G401 (cell line): ENCODE measurements at regions not wholly inside any gene's neighbourhood (a gene's known extent, or its start where the extent isn't known, plus 50 kb on each side); places are given as distances from the start of the nearest gene placed in this dataset.
"Not testable (repeated sequence)": the region's sequence is repeated elsewhere in the genome, so short reads cannot be mapped to it uniquely, and the experiment has no call there.

Experiments used
- DNase-seq: peaks from one replicate; pipeline ENCODE4 v3.0.0-alpha.2; 2015; ENCODE audit warnings: low spot score
- in situ Hi-C: cut with HindIII; loops from 2 replicates; pipeline ENCODE4 v1.10.0; 2016; ENCODE audit warnings: low sequenced_read_pairs, mixed read lengths

DNA sequence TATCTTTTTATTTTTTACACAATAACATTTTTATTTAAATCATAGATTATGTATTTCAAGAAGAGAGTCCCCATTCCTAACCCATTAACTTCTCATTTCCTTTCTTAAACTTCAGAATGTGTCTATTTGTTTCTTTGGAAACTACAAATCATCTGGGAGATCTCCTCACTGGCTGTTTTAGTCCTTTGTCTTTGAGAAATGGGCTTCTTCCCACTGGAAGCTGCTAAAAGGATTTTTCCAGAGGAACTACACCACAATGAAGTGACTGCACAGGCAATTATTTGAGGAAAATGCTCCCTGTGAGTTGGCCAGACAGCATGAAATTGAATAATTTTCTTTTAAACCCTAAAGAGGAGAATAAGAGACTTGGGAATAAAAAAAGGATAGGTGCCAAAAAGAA is 119.1 kb downstream of the TENT5A start:
- in situ Hi-C loops = no loop called here
- no peak for DNase-seq

DNA sequence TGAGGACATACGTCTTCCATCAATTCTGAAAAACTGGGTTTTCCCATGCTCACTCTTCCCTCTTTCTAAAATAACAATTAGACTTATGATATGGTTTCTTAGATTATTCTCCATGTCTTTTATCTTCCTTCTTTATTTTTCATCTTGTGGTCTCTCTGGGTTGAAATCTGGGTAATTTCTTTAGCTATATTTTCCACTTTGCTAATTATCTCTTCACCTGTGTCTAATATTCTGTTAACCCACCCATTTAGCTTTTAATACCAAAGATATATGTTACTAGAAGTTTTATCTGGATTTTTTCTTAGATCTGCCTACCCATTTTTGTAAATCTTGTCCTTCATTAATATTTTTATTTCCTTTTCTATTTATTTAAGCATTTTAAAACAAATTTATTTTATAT is 121.8 kb downstream of the TENT5A start:
- no peak for DNase-seq
- in situ Hi-C loops = no loop called here

DNA sequence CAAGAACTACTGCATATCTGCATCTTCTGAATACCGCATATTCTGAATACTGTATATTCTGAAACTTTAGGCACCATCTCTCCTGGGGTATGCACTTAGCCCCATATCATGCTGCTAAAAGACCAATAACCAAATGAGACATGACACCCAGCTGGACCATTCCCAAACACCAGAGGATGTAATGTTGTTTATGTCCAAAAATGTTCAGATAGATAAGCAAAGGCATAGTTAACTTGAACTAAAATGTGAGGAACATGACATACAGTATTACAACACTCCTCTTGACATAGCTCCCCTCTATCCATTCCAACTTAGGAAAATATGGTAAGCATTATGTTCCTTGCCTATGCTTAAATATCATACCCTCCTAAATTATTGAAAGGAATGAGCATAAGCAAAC is 127.3 kb downstream of the TENT5A start:
- DNase-seq = no peak
- in situ Hi-C loops = no loop called here

DNA sequence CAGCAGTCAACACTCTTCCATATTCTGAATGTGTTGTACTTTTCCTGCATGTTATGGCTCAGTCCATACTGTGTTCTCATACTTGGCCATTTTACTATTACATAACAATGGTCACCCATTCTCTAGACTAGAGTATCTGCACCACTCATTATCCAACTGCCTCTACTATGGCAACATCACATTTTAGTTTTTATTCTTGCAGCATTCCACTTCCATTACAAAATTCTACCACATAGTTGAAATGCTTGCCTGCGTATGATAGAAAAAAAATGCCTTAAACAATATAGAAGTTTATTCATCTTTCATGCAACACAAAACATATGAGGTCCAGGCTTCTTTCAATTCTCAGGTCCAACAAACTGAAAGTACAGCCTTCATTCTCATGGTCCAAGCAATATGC is 128.0 kb downstream of the TENT5A start:
- in situ Hi-C loops = no loop called here
- DNase-seq = no peak

DNA sequence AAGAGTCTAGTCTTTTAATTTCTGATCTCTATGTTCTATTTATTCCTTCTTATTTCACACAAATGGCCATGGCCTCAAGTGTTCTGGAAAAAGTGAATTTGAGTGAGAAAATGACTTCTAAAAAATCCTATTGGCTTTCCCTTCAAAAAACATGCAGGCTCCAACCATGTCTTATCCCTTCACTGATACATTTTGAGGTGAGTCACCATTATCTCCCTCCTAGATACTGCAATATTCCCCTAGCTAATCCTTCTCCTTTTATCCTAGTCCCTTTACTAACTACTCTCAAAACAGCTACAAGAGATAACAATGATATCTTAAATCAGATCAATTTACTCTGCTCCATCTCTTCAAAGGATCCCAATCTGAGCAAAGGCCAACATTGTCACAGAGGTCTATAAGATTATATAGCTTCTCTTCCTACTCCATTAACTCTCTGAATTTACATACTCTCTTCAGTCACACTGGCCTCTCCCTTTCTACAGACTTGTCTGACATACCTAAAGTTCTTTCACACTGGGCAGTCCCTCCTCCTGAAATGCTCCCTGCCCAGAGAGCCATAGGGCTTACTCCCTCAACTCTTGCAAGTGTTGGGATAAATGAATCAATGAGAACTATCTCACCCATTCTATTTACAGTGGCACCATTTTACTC is 129.2 kb downstream of the TENT5A start:
- in situ Hi-C loops = no loop called here

DNA sequence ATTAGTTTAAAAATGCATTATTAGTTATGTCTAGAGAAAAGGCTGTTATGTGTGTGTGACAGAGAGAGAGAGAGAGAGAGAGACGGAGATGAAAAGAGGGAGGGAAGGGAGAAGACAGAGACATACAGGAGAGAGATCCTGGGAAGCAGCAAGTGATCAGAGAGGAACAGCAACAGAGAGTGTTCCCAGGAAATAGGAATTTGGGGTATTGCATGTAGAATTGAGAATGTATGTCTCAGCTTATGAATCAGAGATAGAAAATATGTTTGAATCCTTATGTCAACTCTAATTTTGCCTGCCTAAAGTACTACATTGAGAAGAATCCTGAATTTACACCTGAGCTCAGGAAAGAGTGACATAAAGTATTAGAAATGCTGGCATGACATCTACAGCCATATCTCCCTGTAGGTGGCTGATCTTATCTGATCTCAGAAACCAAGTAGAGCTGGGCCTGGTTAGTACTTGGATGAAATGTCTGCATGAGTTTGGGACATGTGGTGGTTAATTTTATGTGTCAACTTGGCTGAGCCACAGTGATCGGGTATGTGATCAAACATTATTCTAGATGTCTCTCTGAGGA is 130.6 kb downstream of the TENT5A start:
- in situ Hi-C loops = no loop called here
- DNase-seq = no peak

More for the DNA sequence above, 129.2 kb downstream of the TENT5A start:
- no peak for DNase-seq

DNA sequence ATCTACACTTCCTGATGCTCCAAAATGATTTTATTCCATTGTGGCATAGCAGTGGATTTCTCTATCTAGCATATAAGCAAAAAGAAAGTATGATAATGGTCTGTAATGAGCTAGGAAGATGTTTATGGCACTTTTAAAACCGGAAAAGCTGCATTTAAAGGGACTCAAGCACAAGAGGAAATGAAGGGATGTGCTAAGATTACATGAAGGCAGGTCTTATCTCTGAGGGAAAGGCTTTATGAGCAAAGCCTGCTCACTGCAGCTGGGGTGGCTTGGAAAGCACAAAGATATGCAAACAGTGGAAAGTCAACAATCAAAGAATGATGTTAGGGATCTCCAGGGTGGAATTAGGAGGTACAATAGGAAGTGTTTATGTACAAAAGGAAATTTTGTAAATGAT is 138.2 kb downstream of the TENT5A start:
- in situ Hi-C loops = no loop called here
- no peak for DNase-seq

DNA sequence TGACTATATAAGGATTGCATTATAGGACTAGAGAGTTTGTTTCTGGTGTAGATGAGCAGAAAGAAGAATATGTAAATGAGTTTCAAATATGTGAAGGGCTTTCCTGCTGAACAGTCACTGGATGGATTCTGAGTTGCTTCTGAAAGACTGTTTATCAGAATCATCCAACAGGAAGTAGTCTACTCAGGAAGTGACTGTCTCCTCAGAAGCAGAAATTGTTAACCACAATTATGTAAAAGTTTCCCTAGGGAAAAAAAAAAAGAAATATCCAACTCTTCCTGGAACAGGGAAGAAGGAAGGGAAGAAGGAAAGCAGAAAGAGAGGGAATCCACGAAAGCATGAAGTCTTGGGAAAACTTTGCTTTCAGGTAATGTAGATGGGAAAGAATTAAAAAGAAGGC is 138.9 kb downstream of the TENT5A start:
- in situ Hi-C loops = no loop called here
- no peak for DNase-seq

DNA sequence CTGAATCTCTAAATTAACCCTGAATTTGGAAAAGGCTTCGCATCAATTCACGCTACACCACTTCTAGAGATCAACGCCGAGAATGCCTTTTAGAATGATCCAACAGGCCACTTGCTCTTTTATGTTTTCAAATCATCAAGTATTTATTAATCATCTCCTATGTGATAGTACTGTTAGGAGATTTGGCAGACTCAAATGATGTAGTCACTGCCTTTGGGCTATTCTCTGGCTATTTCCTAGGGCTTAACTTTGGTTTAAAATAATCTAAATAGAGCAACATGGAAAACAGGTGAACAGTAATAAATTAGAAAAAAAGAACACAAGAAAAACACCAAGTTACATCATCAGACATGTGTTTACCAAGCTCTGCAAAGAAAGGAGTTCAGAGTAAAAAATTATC is 140.3 kb downstream of the TENT5A start:
- no peak for DNase-seq
- in situ Hi-C loops = no loop called here

DNA sequence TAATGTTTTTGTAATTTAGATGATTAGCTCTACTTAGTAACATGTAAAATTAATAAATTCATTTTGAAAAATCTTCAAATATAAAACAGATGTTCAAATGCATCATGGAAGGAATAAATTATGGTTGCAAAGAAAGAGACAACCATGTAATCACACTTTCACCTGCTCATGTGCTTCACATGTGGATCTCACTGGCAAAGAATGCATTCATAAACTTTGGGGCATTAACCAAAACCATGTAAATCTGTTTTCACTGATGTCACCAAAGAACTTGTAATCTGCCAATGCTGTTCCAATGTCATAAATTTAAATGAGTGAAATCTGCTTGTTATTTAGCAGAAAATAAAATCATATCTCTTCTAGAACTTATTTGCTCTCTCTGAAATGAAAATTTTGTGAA is 142.7 kb downstream of the TENT5A start:
- no peak for DNase-seq
- in situ Hi-C loops = no loop called here

DNA sequence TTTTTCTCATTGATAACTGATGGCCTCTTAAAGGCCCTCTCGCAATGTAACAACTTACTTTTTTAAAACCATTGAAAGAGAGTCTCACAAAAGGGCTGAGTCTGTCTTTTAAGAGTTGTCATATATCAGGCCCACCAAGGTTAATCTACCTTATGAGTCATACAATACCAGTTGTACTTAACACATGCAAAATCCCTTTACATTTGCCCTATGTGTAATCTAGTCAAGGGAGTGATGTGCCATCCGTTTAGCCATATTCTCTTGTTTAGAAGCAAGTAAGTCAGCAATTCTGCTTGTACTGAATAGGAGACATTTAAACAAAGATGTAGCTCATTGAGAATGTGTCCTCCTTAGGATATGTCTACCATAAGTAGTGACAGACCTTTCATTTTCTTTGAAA is 143.7 kb downstream of the TENT5A start:
- no peak for DNase-seq
- in situ Hi-C loops = no loop called here

DNA sequence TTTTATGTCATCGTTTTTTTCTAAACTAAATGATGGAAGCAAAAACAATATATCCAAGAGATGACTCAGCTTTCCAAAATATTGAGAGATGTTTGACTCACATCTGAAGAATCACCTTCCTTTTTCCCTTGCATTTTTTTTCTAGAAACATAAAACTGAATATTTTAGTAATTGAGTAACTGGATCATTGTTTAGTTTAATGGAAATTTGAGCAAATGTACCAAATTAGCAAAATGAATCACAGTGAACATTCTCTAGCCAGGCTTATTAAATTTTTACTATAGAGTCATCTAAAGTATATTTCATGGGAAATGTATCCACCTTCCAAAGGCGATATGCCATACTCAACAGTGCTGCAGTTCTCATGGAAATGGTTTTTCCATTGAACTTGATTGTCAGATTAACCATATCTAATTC is 145.5 kb downstream of the TENT5A start:
- no peak for DNase-seq
- in situ Hi-C loops = no loop called here

DNA sequence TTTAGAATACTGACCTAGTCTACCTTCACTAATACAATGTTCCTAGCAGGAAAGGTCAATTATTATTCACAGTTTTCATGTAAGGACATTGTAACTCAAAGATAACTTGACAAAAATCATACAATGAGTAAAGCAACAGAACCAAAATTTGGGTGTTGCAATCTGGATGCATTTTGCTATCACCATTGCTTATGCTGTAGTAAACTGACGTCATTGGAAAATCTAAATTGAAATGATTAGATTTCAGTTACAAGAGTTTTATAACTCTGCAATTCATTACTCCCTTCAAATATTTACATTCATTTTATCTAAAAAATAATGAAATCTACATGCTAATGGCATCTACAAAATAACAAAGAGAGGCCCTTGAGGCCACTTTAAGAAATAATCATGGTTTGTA is 147.0 kb downstream of the TENT5A start:
- in situ Hi-C loops = no loop called here
- no peak for DNase-seq

DNA sequence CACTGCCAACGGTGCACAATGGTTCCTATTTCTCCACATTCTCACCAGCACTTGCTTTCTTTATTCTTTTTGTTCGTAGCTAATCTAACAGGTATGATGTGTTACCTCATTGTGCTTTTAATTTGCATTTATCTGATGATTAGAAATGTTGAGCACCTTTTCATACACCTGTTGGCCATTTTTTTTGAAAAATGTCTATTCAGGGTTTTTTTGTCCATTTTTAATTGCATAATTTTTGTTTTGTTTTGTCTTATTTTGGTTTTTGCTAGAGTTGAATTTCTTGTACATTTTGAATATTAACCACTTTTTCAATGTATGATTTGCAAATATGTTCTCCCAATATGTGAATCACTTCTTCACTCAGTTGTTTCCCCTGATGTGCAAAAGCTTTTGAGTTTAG is 150.6 kb downstream of the TENT5A start:
- in situ Hi-C loops = no loop called here

DNA sequence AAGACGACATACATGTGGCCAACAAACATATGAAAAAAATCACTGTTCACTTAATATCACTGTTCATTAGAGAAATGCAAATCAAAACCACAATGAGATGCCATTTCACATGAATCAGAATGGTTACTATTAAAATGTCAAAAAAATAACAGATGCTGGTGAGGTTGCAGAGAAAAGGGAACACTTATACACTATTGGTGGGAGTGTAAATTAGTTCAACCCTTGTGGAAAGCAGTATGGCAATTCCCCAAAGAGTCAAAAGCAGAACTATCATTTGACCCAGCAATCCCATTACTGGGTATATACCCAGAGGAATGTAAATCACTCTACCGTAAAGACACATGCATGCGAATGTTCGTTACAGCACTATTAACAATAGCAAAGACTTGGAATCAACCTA is 152.0 kb downstream of the TENT5A start:
- DNase-seq, in situ Hi-C loops: not testable (repeated sequence)

More for the DNA sequence above, 150.6 kb downstream of the TENT5A start:
- no peak for DNase-seq

DNA sequence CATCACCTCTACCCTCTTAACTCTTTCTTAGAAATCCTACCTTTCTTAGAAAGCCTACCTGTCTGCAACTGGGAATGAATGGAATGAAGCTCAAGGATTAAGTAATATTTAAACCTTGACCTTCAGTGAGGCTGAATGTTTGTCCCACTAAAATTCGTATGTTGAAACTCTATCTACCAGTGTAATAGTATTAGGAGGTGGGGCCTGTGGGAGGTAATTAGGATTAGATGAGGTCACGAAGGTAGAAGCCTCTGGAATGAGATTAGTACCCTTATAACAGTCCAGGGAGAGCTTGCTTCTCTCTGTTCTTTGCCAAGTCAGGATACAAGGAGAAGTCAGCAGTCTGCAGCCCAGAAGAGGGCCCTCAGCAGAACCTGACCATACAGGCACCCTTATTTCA is 158.0 kb downstream of the TENT5A start:
- in situ Hi-C loops = no loop called here
- DNase-seq = no peak

DNA sequence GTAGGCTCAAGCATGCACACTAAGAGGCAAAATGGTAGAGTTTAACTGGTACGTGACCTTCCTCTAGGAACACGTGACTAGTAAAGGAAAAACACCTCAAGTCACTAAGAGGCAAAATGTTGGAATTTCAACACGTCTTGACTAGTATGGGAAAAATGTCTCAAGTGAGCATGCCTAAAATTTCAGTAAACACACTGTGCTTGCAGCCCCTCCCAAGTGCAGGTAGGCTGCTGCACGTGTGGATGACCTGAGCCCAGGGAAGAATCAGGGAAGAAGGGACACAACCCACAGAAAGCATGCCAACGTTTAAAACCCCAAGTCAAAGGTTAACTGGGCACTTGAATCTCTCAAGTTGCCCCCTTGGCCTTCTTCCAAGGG is 162.2 kb downstream of the TENT5A start:
- in situ Hi-C loops = no loop called here
- DNase-seq = no peak

DNA sequence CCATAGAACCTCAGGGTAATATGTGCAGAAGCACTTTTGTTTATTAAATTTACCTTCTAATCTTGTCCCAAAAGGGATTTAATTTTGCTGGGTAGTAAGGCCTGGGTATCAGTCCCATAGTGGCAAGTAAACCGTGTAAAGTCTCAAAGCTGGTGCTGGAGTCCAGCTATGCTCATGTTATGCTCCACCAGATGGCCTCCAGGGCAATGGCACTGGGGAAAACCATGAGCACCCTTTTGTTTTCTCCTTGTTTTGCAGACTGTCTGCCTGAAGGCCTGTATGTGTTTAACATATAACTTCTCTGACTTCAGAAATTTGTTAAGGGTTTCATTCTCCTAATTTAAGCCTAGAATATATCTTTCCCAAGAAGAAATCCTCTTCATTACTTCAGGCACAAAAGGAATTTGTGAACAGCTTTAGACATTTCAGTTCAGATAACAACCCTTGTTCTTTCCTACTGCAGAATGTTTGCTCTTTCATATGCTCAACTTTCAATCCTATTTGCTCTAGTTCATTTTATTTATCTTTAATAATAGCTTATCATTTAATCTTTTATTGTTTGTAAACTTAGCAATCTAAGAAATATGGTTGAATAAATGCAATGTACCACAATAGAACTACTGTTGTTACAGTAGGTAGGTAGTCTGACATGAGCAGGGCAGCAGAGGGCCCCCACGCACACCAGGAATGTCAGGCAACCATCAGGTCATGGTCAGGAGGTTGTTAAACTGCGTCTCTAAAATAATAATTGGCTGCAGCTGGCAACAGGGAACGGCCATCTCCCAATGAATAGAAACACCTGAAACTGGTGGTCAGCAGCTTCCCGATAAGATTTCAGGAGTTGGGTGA is 162.8 kb downstream of the TENT5A start:
- in situ Hi-C loops = no loop called here
- DNase-seq = no peak

DNA sequence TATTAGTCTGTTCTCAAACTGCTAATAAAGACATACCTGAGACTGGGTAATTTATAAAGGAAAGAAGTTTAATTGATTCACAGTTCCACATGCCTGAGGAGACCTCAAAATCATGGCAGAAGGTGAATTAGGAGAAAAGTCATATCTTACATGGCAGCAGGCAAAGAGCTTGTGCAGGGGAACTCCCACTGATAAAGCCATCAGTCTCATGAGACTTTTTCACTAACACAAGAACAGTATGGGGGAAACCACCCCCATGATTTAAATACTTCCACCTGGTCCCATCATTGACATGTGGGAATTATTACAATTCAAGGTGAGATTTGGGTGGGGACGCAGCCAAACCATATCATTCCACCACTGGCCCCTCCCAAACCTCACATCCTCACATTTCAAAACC is 166.8 kb downstream of the TENT5A start:
- in situ Hi-C loops = not testable (repeated sequence)

DNA sequence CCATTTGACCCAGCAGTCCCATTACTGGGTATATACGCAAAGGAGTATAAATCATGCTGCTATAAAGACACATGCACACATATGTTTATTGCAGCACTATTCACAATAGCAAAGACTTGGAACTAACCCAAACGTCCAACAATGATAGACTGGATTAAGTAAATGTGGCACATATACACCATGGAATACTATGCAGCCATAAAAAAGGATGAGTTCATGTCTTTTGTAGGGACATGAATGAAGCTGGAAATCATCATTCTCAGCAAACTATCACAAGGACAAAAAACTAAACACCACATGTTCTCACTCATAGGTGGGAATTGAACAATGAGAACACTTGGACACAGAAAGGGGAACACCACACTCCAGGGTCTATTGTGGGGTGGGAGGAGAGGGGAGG is 168.3 kb downstream of the TENT5A start:
- in situ Hi-C loops, DNase-seq: not testable (repeated sequence)

More for the DNA sequence above, 166.8 kb downstream of the TENT5A start:
- not testable (repeated sequence) for DNase-seq
